ENCODE measurements at regions not wholly inside any gene's neighbourhood (a gene's known extent, or its start where the extent isn't known, plus 50 kb on each side); places are given as distances from the start of the nearest gene placed in this dataset.

GRCh38 chr13:82947191-82947621 lies 935.1 kb downstream of the SLITRK1 start:
- Mint-ChIP-seq H3K27me3 (ENCODE audit: insufficient read depth, low read depth, poor library complexity) (no peaks in the 10 kb centered on the region), H3K9me3 (no peaks in the 10 kb centered on the region), H3K27ac (no peak overlapping the region), H3K36me3 (ENCODE audit: low read depth) (no peaks in the 10 kb centered on the region), H3K4me1 (no peaks in the 10 kb centered on the region), H3K4me3 (no peak overlapping the region)
- H4K20me1 ChIP-seq (replicated peaks; ENCODE audit: insufficient read depth) = no peaks in the 10 kb centered on the region
- H3K27me3 ChIP-seq (ENCODE audit: insufficient read depth) = no peaks in the 10 kb centered on the region
- H2AFZ ChIP-seq = no peak overlapping the region
- H3K79me2 ChIP-seq (replicated peaks; ENCODE audit: insufficient read depth) = no peaks in the 10 kb centered on the region
- no peak overlapping the region for H3K4me2 ChIP-seq
- H3K36me3 ChIP-seq (ENCODE audit: insufficient read depth) = no peaks in the 10 kb centered on the region
- no peak overlapping the region for H3K27ac ChIP-seq (ENCODE audit: low read depth)
- H3K4me1 ChIP-seq (ENCODE audit: insufficient read depth) = no peaks in the 10 kb centered on the region
- DNase-seq (ENCODE audit: low spot score) (no peak), ATAC-seq (no peak)
- H3F3A ChIP-seq (replicated peaks; ENCODE audit: low read depth) = no peaks in the 10 kb centered on the region
- TF ChIP-seq NANOG (IDR thresholded peaks at IDR 0.05; ENCODE audit: borderline replicate concordance) = no peak
- TF ChIP-seq JUNB (IDR thresholded peaks at IDR 0.05; ENCODE audit: unreplicated experiment) = no peak
- no peak for TF ChIP-seq ZNF462 (CRISPR knock-in tag; IDR thresholded peaks at IDR 0.05)
- TF ChIP-seq ETS1 (IDR thresholded peaks at IDR 0.05) = no peak
- no peak for TF ChIP-seq CREB1 (CRISPR knock-in tag; IDR thresholded peaks at IDR 0.05; ENCODE audit: low read depth)
- no peak for TF ChIP-seq ZNF331 (CRISPR knock-in tag; IDR thresholded peaks at IDR 0.05; ENCODE audit: low read depth)
- TF ChIP-seq CTCF (conservative IDR thresholded peaks at IDR 0.05; ENCODE audit: low read depth in 2 of 2) = no peak
- TF ChIP-seq STAT1 (IDR thresholded peaks at IDR 0.05; ENCODE audit: unreplicated experiment) = no peak
- no peak for TF ChIP-seq ZNF114 (CRISPR knock-in tag; IDR thresholded peaks at IDR 0.05)
- no peak for TF ChIP-seq REST (IDR thresholded peaks at IDR 0.05; ENCODE audit: unreplicated experiment)
- TF ChIP-seq POLR2AphosphoS5 (IDR thresholded peaks at IDR 0.05; ENCODE audit: low read depth) = no peak
- no peak for TF ChIP-seq EZH2phosphoT487 (IDR thresholded peaks at IDR 0.05; ENCODE audit: unreplicated experiment)
- TF ChIP-seq EZH2 (IDR thresholded peaks at IDR 0.05; ENCODE audit: low read depth, unreplicated experiment) = no peak
- 0 out of 2 replicates have a peak, but pooled peaks cover 2% of the 10 kb centered on the region for H3K9me2 ChIP-seq (ENCODE audit: insufficient read depth)
- H3K4me3 ChIP-seq = no peak overlapping the region
